Neural progenitor cell (in vitro differentiated cells): ENCODE measurements at regions not wholly inside any gene's neighbourhood (a gene's known extent, or its start where the extent isn't known, plus 50 kb on each side); places are given as distances from the start of the nearest gene placed in this dataset.

ENCODE experiments used
- DNase-seq: peaks from one replicate; pipeline ENCODE4 v3.0.0-alpha.2; 2016; ENCODE audit warnings: low spot score
- H2AFZ ChIP-seq: fragments of 200-600 bp; sonication (generic); replicated peaks from 2 replicates; pipeline ENCODE4 v1.6.1; 2016; ENCODE audit warnings: antibody characterized with exemption
- H3F3A ChIP-seq: fragments of 200-600 bp; sonication (generic); 2 replicates; pipeline ENCODE4 v1.6.1; 2016; ENCODE audit warnings: antibody characterized with exemption, low read depth
- H3K27ac ChIP-seq: fragments of 200-600 bp; sonication (generic); 2 replicates; pipeline ENCODE4 v1.5.1; 2016; ENCODE audit warnings: mild to moderate bottlenecking
- H3K27me3 ChIP-seq: fragments of 200-600 bp; sonication (generic); 2 replicates; pipeline ENCODE4 v1.6.1; 2016; ENCODE audit warnings: mild to moderate bottlenecking, moderate library complexity
- H3K36me3 ChIP-seq: fragments of 200-600 bp; sonication (generic); 2 replicates; pipeline ENCODE4 v1.5.1; 2016
- H3K4me1 ChIP-seq: fragments of 200-600 bp; sonication (generic); 2 replicates; pipeline ENCODE4 v1.6.1; 2016; ENCODE audit warnings: mixed run types
- H3K4me2 ChIP-seq: fragments of 200-600 bp; sonication (generic); 2 replicates; pipeline ENCODE4 v1.6.1; 2016
- H3K4me3 ChIP-seq: fragments of 200-600 bp; sonication (generic); 2 replicates; pipeline ENCODE4 v1.5.1; 2016
- H3K79me2 ChIP-seq: fragments of 200-600 bp; sonication (generic); 2 replicates; pipeline ENCODE4 v1.6.1; 2016; ENCODE audit warnings: low read depth
- H3K9ac ChIP-seq: fragments of 200-600 bp; sonication (generic); 2 replicates; pipeline ENCODE4 v1.6.1; 2016
- H3K9me3 ChIP-seq: fragments of 200-600 bp; sonication (generic); 2 replicates; pipeline ENCODE4 v1.5.1; 2016; ENCODE audit warnings: low read depth
- H4K20me1 ChIP-seq: fragments of 200-600 bp; sonication (generic); 2 replicates; pipeline ENCODE4 v1.6.1; 2016; ENCODE audit warnings: low read depth
- H3K27ac Mint-ChIP-seq: 3 replicates; pipeline ENCODE4 v1.8.0; 2021; ENCODE audit warnings: mixed read lengths
- H3K27me3 Mint-ChIP-seq: 2 replicates; pipeline ENCODE4 v1.8.0; 2022; ENCODE audit warnings: low read depth, mild to moderate bottlenecking, inconsistent platforms, moderate library complexity, mixed read lengths; ENCODE audit not compliant: insufficient read depth
- H3K36me3 Mint-ChIP-seq: 3 replicates; pipeline ENCODE4 v1.8.0; 2021; ENCODE audit warnings: mixed read lengths
- H3K4me1 Mint-ChIP-seq: 3 replicates; pipeline ENCODE4 v1.8.0; 2021; ENCODE audit warnings: mixed read lengths
- H3K4me3 Mint-ChIP-seq: 3 replicates; pipeline ENCODE4 v1.8.0; 2021; ENCODE audit warnings: mild to moderate bottlenecking, moderate library complexity, mixed read lengths
- H3K9me3 Mint-ChIP-seq: 3 replicates; pipeline ENCODE4 v1.8.0; 2020; ENCODE audit warnings: mixed read lengths
- CTCF ChIP-seq: fragments of 200-600 bp; sonication (generic); IDR thresholded peaks from 2 replicates; pipeline ENCODE4 v1.5.1; 2017; ENCODE audit warnings: antibody characterized with exemption, mild to moderate bottlenecking
- EZH2 ChIP-seq: fragments of 200-600 bp; sonication (generic); IDR thresholded peaks from 2 replicates; pipeline ENCODE4 v1.6.1; 2017; ENCODE audit warnings: antibody characterized with exemption, mild to moderate bottlenecking, moderate library complexity
- EZH2phosphoT487 ChIP-seq: fragments of 200-600 bp; sonication (generic); IDR thresholded peaks from 2 replicates; pipeline ENCODE4 v1.6.1; 2017; ENCODE audit warnings: antibody characterized with exemption

GRCh38 chr5:26419987-26420386 is 618.4 kb downstream of the CDH9 start:
- H3K9ac ChIP-seq: no peak overlapping the region
- no peak for DNase-seq
- no peak overlapping the region for H3K4me2 ChIP-seq
- TF ChIP-seq CTCF (no peak), EZH2 (no peak), EZH2phosphoT487 (no peak)
- Mint-ChIP-seq H3K4me3 (no peak overlapping the region), H3K4me1 (peaks cover 2% of the 10 kb centered on the region), H3K27ac (no peak overlapping the region), H3K27me3 (no peaks in the 10 kb centered on the region), H3K36me3 (no peaks in the 10 kb centered on the region), H3K9me3 (no peaks in the 10 kb centered on the region)
- no peaks in the 10 kb centered on the region for H3K79me2 ChIP-seq
- H3K27ac ChIP-seq: no peak overlapping the region
- H3K9me3 ChIP-seq: no peaks in the 10 kb centered on the region
- no peaks in the 10 kb centered on the region for H4K20me1 ChIP-seq
- no peak overlapping the region for H3K4me3 ChIP-seq
- H3F3A ChIP-seq: no peaks in the 10 kb centered on the region
- H3K4me1 ChIP-seq: no peaks in the 10 kb centered on the region
- H3K36me3 ChIP-seq: no peaks in the 10 kb centered on the region
- no peaks in the 10 kb centered on the region for H3K27me3 ChIP-seq
- H2AFZ ChIP-seq: no peak overlapping the region

GRCh38 chr5:26416911-26417310 is 621.5 kb downstream of the CDH9 start:
- H3K4me1 Mint-ChIP-seq: no peaks in the 10 kb centered on the region
- no peak for TF ChIP-seq CTCF
- no peak for TF ChIP-seq EZH2phosphoT487
- no peak for TF ChIP-seq EZH2
- no peaks in the 10 kb centered on the region for H3K27me3 Mint-ChIP-seq

GRCh38 chr5:26415987-26416779 is 622.2 kb downstream of the CDH9 start:
- Histone ChIP-seq H2AFZ (no peak overlapping the region), H3K9ac (no peak overlapping the region), H3K4me2 (no peak overlapping the region), H3K27me3 (no peaks in the 10 kb centered on the region), H3K36me3 (no peaks in the 10 kb centered on the region), H3F3A (no peaks in the 10 kb centered on the region), H3K4me3 (no peak overlapping the region), H3K79me2 (no peaks in the 10 kb centered on the region), H3K9me3 (no peaks in the 10 kb centered on the region), H4K20me1 (no peaks in the 10 kb centered on the region), H3K27ac (no peak overlapping the region), H3K4me1 (no peaks in the 10 kb centered on the region)
- no peaks in the 10 kb centered on the region for H3K9me3 Mint-ChIP-seq
- H3K27me3 Mint-ChIP-seq: no peaks in the 10 kb centered on the region
- TF ChIP-seq EZH2 (no peak), EZH2phosphoT487 (no peak), CTCF (no peak)
- H3K27ac Mint-ChIP-seq: no peak overlapping the region
- no peaks in the 10 kb centered on the region for H3K4me1 Mint-ChIP-seq
- H3K4me3 Mint-ChIP-seq: no peak overlapping the region
- H3K36me3 Mint-ChIP-seq: no peaks in the 10 kb centered on the region
- no peak for DNase-seq

More at GRCh38 chr5:26416911-26417310, 621.5 kb downstream of the CDH9 start:
- no peak for DNase-seq
- no peak overlapping the region for H3K27ac Mint-ChIP-seq
- Histone ChIP-seq H3K36me3 (no peaks in the 10 kb centered on the region), H4K20me1 (no peaks in the 10 kb centered on the region), H3K27me3 (no peaks in the 10 kb centered on the region), H3F3A (no peaks in the 10 kb centered on the region), H3K9me3 (no peaks in the 10 kb centered on the region), H3K4me3 (no peak overlapping the region), H3K4me2 (no peak overlapping the region), H3K79me2 (no peaks in the 10 kb centered on the region), H2AFZ (no peak overlapping the region), H3K27ac (no peak overlapping the region), H3K9ac (no peak overlapping the region), H3K4me1 (no peaks in the 10 kb centered on the region)
- no peaks in the 10 kb centered on the region for H3K9me3 Mint-ChIP-seq
- H3K4me3 Mint-ChIP-seq: no peak overlapping the region
- no peaks in the 10 kb centered on the region for H3K36me3 Mint-ChIP-seq
